Transverse colon (tissue), 4 donors: ENCODE measurements at regions not wholly inside any gene's neighbourhood (a gene's known extent, or its start where the extent isn't known, plus 50 kb on each side); places are given as distances from the start of the nearest gene placed in this dataset.

Experiments used
- CTCF ChIP-seq, 5 experiments: fragments of 200-600 bp in 3 of 5; fragments of 450-650 bp in 2 of 5; sonication (generic) in 3 of 5; IDR thresholded peaks; 1 replicate in 2 of 5; 2 replicates in 3 of 5; pipeline ENCODE4 v1.5.1; 2016 to 2017; ENCODE audit warnings: antibody characterized with exemption in 5 of 5, inconsistent platforms in 3 of 5, mild to moderate bottlenecking in 2 of 5, moderate library complexity in 1 of 5
- POLR2AphosphoS5 ChIP-seq, 3 donors: sonication (generic); formaldehyde crosslinking; IDR thresholded peaks; one replicate each; pipeline ENCODE4 v1.6.1; 2016; ENCODE audit warnings: antibody characterized with exemption in 3 of 3

- TF ChIP-seq CTCF (IDR thresholded peaks at IDR 0.05) (no peak), POLR2AphosphoS5 (IDR thresholded peaks at IDR 0.05) (no peak)
These were observed 136.8 kb upstream of the RIOK3 start for GRCh38 chr18:23316316-23316715.
